ENCODE measurements at regions not wholly inside any gene's neighbourhood (a gene's known extent, or its start where the extent isn't known, plus 50 kb on each side); places are given as distances from the start of the nearest gene placed in this dataset.

GRCh38 chr16:51012396-51012795 lies 138.7 kb downstream of the SALL1 start:
- peaks cover 0 to 10% (median 5%) of the 10 kb centered on the region in 3 donors for H3K9me3 ChIP-seq
- no peak overlapping the region for H3K27ac ChIP-seq
- H3K36me3 ChIP-seq, result no peaks in the 10 kb centered on the region
- no peak for TF ChIP-seq CTCF (IDR thresholded peaks at IDR 0.05)
- H3K27me3 ChIP-seq, result no peaks in the 10 kb centered on the region
- DNase-seq, result no peak
- H3K4me1 ChIP-seq, result no peaks in the 10 kb centered on the region
- H3K4me3 ChIP-seq, result no peak overlapping the region
- intact Hi-C loops (cut with DNase I; ENCODE audit: low total_unique reads), result no loop called here

- intact Hi-C loops (cut with DNase I; ENCODE audit: low total_unique reads), result no loop called here
- Histone ChIP-seq H3K27me3 (no peaks in the 10 kb centered on the region), H3K4me3 (no peak overlapping the region), H3K27ac (no peak overlapping the region), H3K36me3 (no peaks in the 10 kb centered on the region), H3K9me3 (peaks cover 0 to 10% (median 5%) of the 10 kb centered on the region in 3 donors), H3K4me1 (no peaks in the 10 kb centered on the region)
- no peak for TF ChIP-seq CTCF (IDR thresholded peaks at IDR 0.05)
- no peak for DNase-seq
Observed at GRCh38 chr16:51010817-51011216, 140.3 kb downstream of the SALL1 start.

- H3K4me3 ChIP-seq, result no peak overlapping the region
- H3K4me1 ChIP-seq, result no peaks in the 10 kb centered on the region
- peaks cover 0 to 10% (median 5%) of the 10 kb centered on the region in 3 donors for H3K9me3 ChIP-seq
- H3K27ac ChIP-seq, result no peak overlapping the region
- intact Hi-C loops (cut with DNase I; ENCODE audit: low total_unique reads), result no loop called here
- no peaks in the 10 kb centered on the region for H3K36me3 ChIP-seq
- no peak for DNase-seq
- TF ChIP-seq CTCF (IDR thresholded peaks at IDR 0.05), result no peak
- no peaks in the 10 kb centered on the region for H3K27me3 ChIP-seq
Observed at GRCh38 chr16:51009813-51010212, 141.3 kb downstream of the SALL1 start.

GRCh38 chr16:51009359-51009758 lies 141.7 kb downstream of the SALL1 start:
- no peak for DNase-seq

GRCh38 chr16:51008607-51009006 lies 142.5 kb downstream of the SALL1 start:
- no peaks in the 10 kb centered on the region for H3K4me1 ChIP-seq
- intact Hi-C loops (cut with DNase I; ENCODE audit: low total_unique reads), result no loop called here
- H3K9me3 ChIP-seq, result peaks cover 0 to 10% (median 5%) of the 10 kb centered on the region in 3 donors
- H3K27ac ChIP-seq, result no peak overlapping the region
- H3K27me3 ChIP-seq, result no peaks in the 10 kb centered on the region
- TF ChIP-seq CTCF (IDR thresholded peaks at IDR 0.05), result no peak
- no peaks in the 10 kb centered on the region for H3K36me3 ChIP-seq
- DNase-seq, result no peak
- no peak overlapping the region for H3K4me3 ChIP-seq

More at GRCh38 chr16:51009359-51009758, 141.7 kb downstream of the SALL1 start:
- TF ChIP-seq CTCF (IDR thresholded peaks at IDR 0.05), result no peak
- H3K36me3 ChIP-seq, result no peaks in the 10 kb centered on the region
- peaks cover 0 to 10% (median 5%) of the 10 kb centered on the region in 3 donors for H3K9me3 ChIP-seq
- H3K27me3 ChIP-seq, result no peaks in the 10 kb centered on the region
- no peak overlapping the region for H3K27ac ChIP-seq
- intact Hi-C loops (cut with DNase I; ENCODE audit: low total_unique reads), result no loop called here
- H3K4me3 ChIP-seq, result no peak overlapping the region
- no peaks in the 10 kb centered on the region for H3K4me1 ChIP-seq

GRCh38 chr16:51008037-51008436 lies 143.0 kb downstream of the SALL1 start:
- DNase-seq, result no peak
- no peak for TF ChIP-seq CTCF (IDR thresholded peaks at IDR 0.05)
- H3K4me1 ChIP-seq, result no peaks in the 10 kb centered on the region
- intact Hi-C loops (cut with DNase I; ENCODE audit: low total_unique reads), result no loop called here
- H3K36me3 ChIP-seq, result no peaks in the 10 kb centered on the region
- peaks cover 0 to 10% (median 5%) of the 10 kb centered on the region in 3 donors for H3K9me3 ChIP-seq
- H3K4me3 ChIP-seq, result no peak overlapping the region
- no peaks in the 10 kb centered on the region for H3K27me3 ChIP-seq
- H3K27ac ChIP-seq, result no peak overlapping the region
